ENCODE measurements at regions not wholly inside any gene's neighbourhood (a gene's known extent, or its start where the extent isn't known, plus 50 kb on each side); places are given as distances from the start of the nearest gene placed in this dataset.

DNA sequence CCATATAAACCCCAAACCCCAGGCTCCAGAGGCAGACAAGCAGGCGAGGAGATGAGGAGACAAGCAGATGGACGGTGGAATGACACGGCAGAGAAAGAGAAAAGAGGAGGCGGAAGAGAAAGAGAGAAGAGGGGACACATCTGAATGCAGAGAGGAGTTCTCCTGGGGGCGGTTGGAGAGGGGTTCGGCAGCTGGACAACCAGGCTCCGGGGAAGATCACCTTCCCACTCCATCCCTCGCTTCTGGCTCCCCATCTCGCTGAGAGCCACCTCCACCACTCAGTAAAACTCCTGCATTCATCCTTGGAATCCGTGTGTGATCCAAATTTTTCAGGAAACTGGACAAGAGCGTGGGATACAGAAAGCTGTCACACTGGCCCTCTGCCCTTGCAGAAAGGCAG is 966.7 kb upstream of the NXPH2 start:
- no peak for TF ChIP-seq CREM (IDR thresholded peaks at IDR 0.05; ENCODE audit: low read depth)
- TF ChIP-seq SIN3A (IDR thresholded peaks at IDR 0.05; ENCODE audit: borderline replicate concordance in 2 of 2, control insufficient read depth in 1 of 2, low read depth in 2 of 2, low read length in 2 of 2), result no peak
